ENCODE measurements at regions not wholly inside any gene's neighbourhood (a gene's known extent, or its start where the extent isn't known, plus 50 kb on each side); places are given as distances from the start of the nearest gene placed in this dataset.

GRCh38 chr6:10310330-10310653 lies 104.6 kb downstream of the TFAP2A start:
- TF ChIP-seq GATA3 (IDR thresholded peaks at IDR 0.05; ENCODE audit: low read depth, low read length) (no peak), GATA2 (IDR thresholded peaks at IDR 0.05; ENCODE audit: low read depth, low read length) (no peak)

GRCh38 chr6:10309457-10310329 lies 105.2 kb downstream of the TFAP2A start:
- TF ChIP-seq GATA2 (IDR thresholded peaks at IDR 0.05; ENCODE audit: low read depth, low read length) (no peak), GATA3 (IDR thresholded peaks at IDR 0.05; ENCODE audit: low read depth, low read length) (no peak)

- TF ChIP-seq GATA2 (IDR thresholded peaks at IDR 0.05; ENCODE audit: low read depth, low read length) (no peak), GATA3 (IDR thresholded peaks at IDR 0.05; ENCODE audit: low read depth, low read length) (no peak)
These were observed 107.4 kb downstream of the TFAP2A start for GRCh38 chr6:10307476-10307875.

GRCh38 chr6:10307028-10307427 lies 107.8 kb downstream of the TFAP2A start:
- TF ChIP-seq GATA3 (IDR thresholded peaks at IDR 0.05; ENCODE audit: low read depth, low read length) (no peak), GATA2 (IDR thresholded peaks at IDR 0.05; ENCODE audit: low read depth, low read length) (no peak)

- no peak for TF ChIP-seq GATA2 (IDR thresholded peaks at IDR 0.05; ENCODE audit: low read depth, low read length)
These were observed 109.0 kb downstream of the TFAP2A start for GRCh38 chr6:10305790-10306415.

GRCh38 chr6:10303608-10304506 lies 111.0 kb downstream of the TFAP2A start:
- TF ChIP-seq GATA2 (IDR thresholded peaks at IDR 0.05; ENCODE audit: low read depth, low read length) (no peak), GATA3 (IDR thresholded peaks at IDR 0.05; ENCODE audit: low read depth, low read length) (no peak)

GRCh38 chr6:10302566-10303235 lies 112.2 kb downstream of the TFAP2A start:
- no peak for TF ChIP-seq GATA3 (IDR thresholded peaks at IDR 0.05; ENCODE audit: low read depth, low read length)
- no peak for TF ChIP-seq GATA2 (IDR thresholded peaks at IDR 0.05; ENCODE audit: low read depth, low read length)

- TF ChIP-seq GATA3 (IDR thresholded peaks at IDR 0.05; ENCODE audit: low read depth, low read length): no peak
- TF ChIP-seq GATA2 (IDR thresholded peaks at IDR 0.05; ENCODE audit: low read depth, low read length): no peak
These were observed 114.8 kb downstream of the TFAP2A start for GRCh38 chr6:10300071-10300470.

- no peak for TF ChIP-seq GATA2 (IDR thresholded peaks at IDR 0.05; ENCODE audit: low read depth, low read length)
- no peak for TF ChIP-seq GATA3 (IDR thresholded peaks at IDR 0.05; ENCODE audit: low read depth, low read length)
These were observed 117.0 kb downstream of the TFAP2A start for GRCh38 chr6:10297832-10298231.

- no peak for TF ChIP-seq GATA2 (IDR thresholded peaks at IDR 0.05; ENCODE audit: low read depth, low read length)
- TF ChIP-seq GATA3 (IDR thresholded peaks at IDR 0.05; ENCODE audit: low read depth, low read length): no peak
These were observed 136.1 kb downstream of the TFAP2A start for GRCh38 chr6:10278746-10279145.

GRCh38 chr6:10276660-10277287 lies 138.1 kb downstream of the TFAP2A start:
- TF ChIP-seq GATA3 (IDR thresholded peaks at IDR 0.05; ENCODE audit: low read depth, low read length): no peak
- no peak for TF ChIP-seq GATA2 (IDR thresholded peaks at IDR 0.05; ENCODE audit: low read depth, low read length)

- no peak for TF ChIP-seq GATA2 (IDR thresholded peaks at IDR 0.05; ENCODE audit: low read depth, low read length)
- TF ChIP-seq GATA3 (IDR thresholded peaks at IDR 0.05; ENCODE audit: low read depth, low read length): no peak
These were observed 138.8 kb downstream of the TFAP2A start for GRCh38 chr6:10276106-10276505.

- no peak for TF ChIP-seq GATA3 (IDR thresholded peaks at IDR 0.05; ENCODE audit: low read depth, low read length)
- no peak for TF ChIP-seq GATA2 (IDR thresholded peaks at IDR 0.05; ENCODE audit: low read depth, low read length)
These were observed 142.3 kb downstream of the TFAP2A start for GRCh38 chr6:10272591-10272990.

All from SH-SY5Y (cell line).